ENCODE measurements at regions not wholly inside any gene's neighbourhood (a gene's known extent, or its start where the extent isn't known, plus 50 kb on each side); places are given as distances from the start of the nearest gene placed in this dataset.

- TF ChIP-seq CTCF (IDR thresholded peaks at IDR 0.05; ENCODE audit: borderline replicate concordance, control extremely low read depth, extremely low read depth, insufficient read depth, missing control alignments): no peak
- in situ Hi-C loops (cut with MboI; ENCODE audit: low sequenced_read_pairs, unreplicated experiment): loop anchor here (25.0 kb wide), 1 partner anchor 358 kb away; no protein-coding TSS in a partner anchor
- no peak for DNase-seq (ENCODE audit: low spot score)
Observed at GRCh38 chr18:35770376-35771014, 189.0 kb downstream of the GALNT1 start.

GRCh38 chr18:35771172-35771571, 189.6 kb downstream of the GALNT1 start:
- DNase-seq (ENCODE audit: low spot score): no peak
- in situ Hi-C loops (cut with MboI; ENCODE audit: low sequenced_read_pairs, unreplicated experiment): loop anchor here (25.0 kb wide), 1 partner anchor 359 kb away; no protein-coding TSS in a partner anchor
- TF ChIP-seq CTCF (IDR thresholded peaks at IDR 0.05; ENCODE audit: borderline replicate concordance, control extremely low read depth, extremely low read depth, insufficient read depth, missing control alignments): no peak

- TF ChIP-seq CTCF (IDR thresholded peaks at IDR 0.05; ENCODE audit: borderline replicate concordance, control extremely low read depth, extremely low read depth, insufficient read depth, missing control alignments): no peak
- in situ Hi-C loops (cut with MboI; ENCODE audit: low sequenced_read_pairs, unreplicated experiment): no loop called here
- no peak for DNase-seq (ENCODE audit: low spot score)
Observed at GRCh38 chr18:35775887-35776286, 194.3 kb downstream of the GALNT1 start.

- TF ChIP-seq CTCF (IDR thresholded peaks at IDR 0.05; ENCODE audit: borderline replicate concordance, control extremely low read depth, extremely low read depth, insufficient read depth, missing control alignments): no peak
- DNase-seq (ENCODE audit: low spot score): no peak
- in situ Hi-C loops (cut with MboI; ENCODE audit: low sequenced_read_pairs, unreplicated experiment): no loop called here
Observed at GRCh38 chr18:35776473-35776872, 194.9 kb downstream of the GALNT1 start.

GRCh38 chr18:35777039-35777438, 195.4 kb upstream of the RMP24 start:
- in situ Hi-C loops (cut with MboI; ENCODE audit: low sequenced_read_pairs, unreplicated experiment): no loop called here
- TF ChIP-seq CTCF (IDR thresholded peaks at IDR 0.05; ENCODE audit: borderline replicate concordance, control extremely low read depth, extremely low read depth, insufficient read depth, missing control alignments): peak; percentile 7
- DNase-seq (ENCODE audit: low spot score): no peak

GRCh38 chr18:35778850-35779627, 193.4 kb upstream of the RMP24 start:
- TF ChIP-seq CTCF (IDR thresholded peaks at IDR 0.05; ENCODE audit: borderline replicate concordance, control extremely low read depth, extremely low read depth, insufficient read depth, missing control alignments): no peak
- DNase-seq (ENCODE audit: low spot score): no peak
- in situ Hi-C loops (cut with MboI; ENCODE audit: low sequenced_read_pairs, unreplicated experiment): no loop called here

Data from GM13976 (cell line).